CD4-positive, alpha-beta T cell treated with Interleukin-12 subunit alpha and Interleukin-12 subunit beta, for 1 hour (primary cell): ENCODE measurements at regions not wholly inside any gene's neighbourhood (a gene's known extent, or its start where the extent isn't known, plus 50 kb on each side); places are given as distances from the start of the nearest gene placed in this dataset.
"Not testable (repeated sequence)": the region's sequence is repeated elsewhere in the genome, so short reads cannot be mapped to it uniquely, and the experiment has no call there.

Source experiments
- DNase-seq: peaks from one replicate; pipeline ENCODE4 v3.0.0-alpha.2; 2020

GRCh38 chr5:36392186-36392585 is 90.5 kb upstream of the RANBP3L start:
- DNase-seq, result no peak

GRCh38 chr5:36392818-36393217 is 91.1 kb upstream of the RANBP3L start:
- DNase-seq, result no peak

GRCh38 chr5:36393656-36394428 is 92.1 kb upstream of the RANBP3L start:
- no peak for DNase-seq

- no peak for DNase-seq
Observed at GRCh38 chr5:36395260-36395659, 93.6 kb upstream of the RANBP3L start.

GRCh38 chr5:36395947-36396346 is 94.2 kb upstream of the RANBP3L start:
- not testable (repeated sequence) for DNase-seq

GRCh38 chr5:36396640-36397039 is 94.9 kb upstream of the RANBP3L start:
- no peak for DNase-seq

- no peak for DNase-seq
Observed at GRCh38 chr5:36397901-36398536, 96.3 kb upstream of the RANBP3L start.

- no peak for DNase-seq
Observed at GRCh38 chr5:36402512-36402906, 100.8 kb upstream of the RANBP3L start.

- no peak for DNase-seq
Observed at GRCh38 chr5:36403632-36404311, 102.1 kb upstream of the RANBP3L start.

GRCh38 chr5:36406023-36406422 is 104.3 kb upstream of the RANBP3L start:
- no peak for DNase-seq

GRCh38 chr5:36407396-36407795 is 105.7 kb upstream of the RANBP3L start:
- DNase-seq, result no peak

- DNase-seq, result not testable (repeated sequence)
Observed at GRCh38 chr5:36409711-36410110, 108.0 kb upstream of the RANBP3L start.

GRCh38 chr5:36410672-36411071 is 109.0 kb upstream of the RANBP3L start:
- not testable (repeated sequence) for DNase-seq

- DNase-seq, result no peak
Observed at GRCh38 chr5:36414869-36415282, 113.2 kb upstream of the RANBP3L start.

GRCh38 chr5:36416605-36417004 is 114.9 kb upstream of the RANBP3L start:
- DNase-seq, result no peak

GRCh38 chr5:36417221-36417620 is 115.5 kb upstream of the RANBP3L start:
- DNase-seq, result no peak

GRCh38 chr5:36417668-36418067 is 116.0 kb upstream of the RANBP3L start:
- no peak for DNase-seq

- no peak for DNase-seq
Observed at GRCh38 chr5:36418152-36418979, 116.7 kb upstream of the RANBP3L start.

- no peak for DNase-seq
Observed at GRCh38 chr5:36421256-36421655, 119.6 kb upstream of the RANBP3L start.

- DNase-seq, result no peak
Observed at GRCh38 chr5:36422952-36423351, 121.2 kb upstream of the RANBP3L start.

GRCh38 chr5:36423578-36424307 is 122.0 kb upstream of the RANBP3L start:
- DNase-seq, result no peak

- DNase-seq, result not testable (repeated sequence)
Observed at GRCh38 chr5:36426070-36426469, 124.4 kb upstream of the RANBP3L start.
